ENCODE measurements at regions not wholly inside any gene's neighbourhood (a gene's known extent, or its start where the extent isn't known, plus 50 kb on each side); places are given as distances from the start of the nearest gene placed in this dataset.

GRCh38 chr15:26477044-26477443 lies 295.8 kb downstream of the GABRB3 start:
- TF ChIP-seq PAX5 (IDR thresholded peaks at IDR 0.05; ENCODE audit: insufficient read depth, low read length, severe bottlenecking) (no peak), POLR2A (IDR thresholded peaks at IDR 0.05; ENCODE audit: low read depth, low read length) (no peak), POU2F2 (IDR thresholded peaks at IDR 0.05; ENCODE audit: low read depth, low read length) (no peak)
- no peak for DNase-seq (ENCODE audit: insufficient read length, low spot score)
- FAIRE-seq: no peak

- DNase-seq (ENCODE audit: insufficient read length, low spot score): no peak
- FAIRE-seq: no peak
- no peak for TF ChIP-seq SPI1 (IDR thresholded peaks at IDR 0.05; ENCODE audit: low read depth, low read length)
- TF ChIP-seq POLR2AphosphoS5 (IDR thresholded peaks at IDR 0.05; ENCODE audit: low read depth, low read length): no peak
- TF ChIP-seq POU2F2 (IDR thresholded peaks at IDR 0.05; ENCODE audit: low read depth, low read length): no peak
- TF ChIP-seq TAF1 (IDR thresholded peaks at IDR 0.05; ENCODE audit: low read depth, low read length): no peak
- no peak for TF ChIP-seq PAX5 (IDR thresholded peaks at IDR 0.05; ENCODE audit: insufficient read depth, low read length, severe bottlenecking)
- TF ChIP-seq POLR2A (IDR thresholded peaks at IDR 0.05; ENCODE audit: low read depth, low read length): no peak
These were observed 297.3 kb downstream of the GABRB3 start for GRCh38 chr15:26475554-26475953.

DNA sequence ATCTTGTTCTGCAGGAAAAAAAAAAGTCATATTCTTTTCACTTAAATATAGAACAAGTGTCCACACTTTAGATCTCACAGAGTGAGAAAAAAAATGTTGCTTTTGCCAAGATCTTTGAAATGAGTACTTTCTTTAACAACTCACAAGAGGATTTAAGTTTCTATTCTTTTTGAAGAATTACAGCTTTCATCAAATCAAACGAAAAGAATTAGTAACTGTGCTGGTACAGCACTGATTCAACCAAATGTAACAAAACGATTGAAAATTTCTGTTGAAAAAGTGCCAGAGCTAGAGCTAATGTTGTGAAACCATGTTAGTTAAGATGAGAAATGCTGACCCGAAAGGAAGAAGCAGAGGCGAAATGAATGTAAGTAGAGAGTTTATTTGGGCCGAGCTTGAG lies 300.2 kb downstream of the GABRB3 start:
- FAIRE-seq (no peak), DNase-seq (ENCODE audit: insufficient read length, low spot score) (no peak)
- TF ChIP-seq POU2F2 (IDR thresholded peaks at IDR 0.05; ENCODE audit: low read depth, low read length): no peak
- no peak for TF ChIP-seq SPI1 (IDR thresholded peaks at IDR 0.05; ENCODE audit: low read depth, low read length)
- no peak for TF ChIP-seq POLR2AphosphoS5 (IDR thresholded peaks at IDR 0.05; ENCODE audit: low read depth, low read length)
- TF ChIP-seq TAF1 (IDR thresholded peaks at IDR 0.05; ENCODE audit: low read depth, low read length): no peak
- TF ChIP-seq POLR2A (IDR thresholded peaks at IDR 0.05; ENCODE audit: low read depth, low read length): no peak
- no peak for TF ChIP-seq PAX5 (IDR thresholded peaks at IDR 0.05; ENCODE audit: insufficient read depth, low read length, severe bottlenecking)

DNA sequence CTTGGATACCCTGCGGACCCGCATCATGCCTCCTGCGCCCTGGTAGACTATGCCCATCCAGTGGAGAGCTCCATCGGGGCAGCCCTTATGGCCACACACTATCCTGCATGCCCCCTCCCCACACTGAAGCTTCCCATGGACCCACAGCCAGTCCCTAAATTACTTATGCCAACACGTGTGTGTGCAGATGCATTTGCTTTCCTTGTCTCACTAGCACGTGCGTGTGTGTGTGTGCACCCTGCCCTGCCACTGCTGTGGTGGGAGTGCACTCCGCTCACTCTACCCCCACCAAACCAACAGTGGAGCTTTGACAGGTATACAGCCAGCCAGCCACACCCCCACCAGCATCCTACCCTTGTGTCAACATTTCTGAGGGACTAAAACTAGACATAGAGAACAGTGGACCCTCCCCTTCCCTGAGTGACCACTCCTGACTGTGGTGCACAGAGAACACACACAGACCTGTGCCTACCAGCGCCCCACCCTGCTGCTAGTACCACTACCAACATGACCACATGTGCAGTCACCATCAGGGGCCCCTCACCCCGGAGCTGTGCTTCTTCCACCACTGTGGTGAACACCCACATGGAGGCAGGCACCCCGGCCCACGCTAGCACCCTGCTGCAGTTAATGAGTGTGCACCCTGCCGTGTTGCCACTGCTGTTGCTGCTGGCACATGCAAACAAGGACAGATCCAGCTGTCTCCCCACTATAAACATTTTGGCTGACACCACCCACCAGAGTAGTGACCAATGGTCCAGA lies 310.8 kb downstream of the GABRB3 start:
- no peak for TF ChIP-seq PAX5 (IDR thresholded peaks at IDR 0.05; ENCODE audit: insufficient read depth, low read length, severe bottlenecking)
- no peak for TF ChIP-seq TAF1 (IDR thresholded peaks at IDR 0.05; ENCODE audit: low read depth, low read length)
- TF ChIP-seq POLR2A (IDR thresholded peaks at IDR 0.05; ENCODE audit: low read depth, low read length): no peak
- no peak for TF ChIP-seq POLR2AphosphoS5 (IDR thresholded peaks at IDR 0.05; ENCODE audit: low read depth, low read length)
- no peak for TF ChIP-seq SPI1 (IDR thresholded peaks at IDR 0.05; ENCODE audit: low read depth, low read length)
- TF ChIP-seq POU2F2 (IDR thresholded peaks at IDR 0.05; ENCODE audit: low read depth, low read length): no peak
- DNase-seq (ENCODE audit: insufficient read length, low spot score): no peak
- FAIRE-seq: no peak

GRCh38 chr15:26460165-26460564 lies 312.7 kb downstream of the GABRB3 start:
- FAIRE-seq: no peak
- DNase-seq (ENCODE audit: insufficient read length, low spot score): no peak
- no peak for TF ChIP-seq POLR2AphosphoS5 (IDR thresholded peaks at IDR 0.05; ENCODE audit: low read depth, low read length)
- no peak for TF ChIP-seq POLR2A (IDR thresholded peaks at IDR 0.05; ENCODE audit: low read depth, low read length)
- no peak for TF ChIP-seq POU2F2 (IDR thresholded peaks at IDR 0.05; ENCODE audit: low read depth, low read length)
- no peak for TF ChIP-seq SPI1 (IDR thresholded peaks at IDR 0.05; ENCODE audit: low read depth, low read length)
- no peak for TF ChIP-seq PAX5 (IDR thresholded peaks at IDR 0.05; ENCODE audit: insufficient read depth, low read length, severe bottlenecking)
- TF ChIP-seq TAF1 (IDR thresholded peaks at IDR 0.05; ENCODE audit: low read depth, low read length): no peak

- no peak for DNase-seq (ENCODE audit: insufficient read length, low spot score)
- no peak for FAIRE-seq
- TF ChIP-seq SPI1 (IDR thresholded peaks at IDR 0.05; ENCODE audit: low read depth, low read length): no peak
- no peak for TF ChIP-seq POLR2A (IDR thresholded peaks at IDR 0.05; ENCODE audit: low read depth, low read length)
- no peak for TF ChIP-seq TAF1 (IDR thresholded peaks at IDR 0.05; ENCODE audit: low read depth, low read length)
- no peak for TF ChIP-seq POU2F2 (IDR thresholded peaks at IDR 0.05; ENCODE audit: low read depth, low read length)
These were observed 317.0 kb downstream of the GABRB3 start for GRCh38 chr15:26455828-26456227.

DNA sequence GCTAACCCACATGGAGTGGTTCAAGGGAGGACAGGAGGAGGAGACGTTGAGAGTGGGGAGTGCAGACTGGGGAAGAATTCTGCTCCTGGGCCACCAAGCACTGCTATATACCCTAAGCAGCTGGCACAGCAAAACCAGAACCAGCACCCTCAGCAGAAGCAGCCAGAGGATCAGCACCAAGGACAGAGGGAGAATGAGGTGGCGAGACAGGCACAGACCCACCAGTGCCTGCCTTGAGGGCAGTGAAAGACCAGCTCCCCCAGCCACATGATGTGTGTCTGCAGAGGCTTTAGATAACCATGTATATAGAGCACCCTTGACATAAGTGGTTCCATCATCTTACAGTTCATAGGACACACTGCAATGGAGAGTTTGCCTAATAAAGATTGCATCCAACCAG lies 319.0 kb downstream of the GABRB3 start:
- FAIRE-seq: no peak
- TF ChIP-seq POU2F2 (IDR thresholded peaks at IDR 0.05; ENCODE audit: low read depth, low read length) (no peak), TAF1 (IDR thresholded peaks at IDR 0.05; ENCODE audit: low read depth, low read length) (no peak), SPI1 (IDR thresholded peaks at IDR 0.05; ENCODE audit: low read depth, low read length) (no peak)
- no peak for DNase-seq (ENCODE audit: insufficient read length, low spot score)

DNA sequence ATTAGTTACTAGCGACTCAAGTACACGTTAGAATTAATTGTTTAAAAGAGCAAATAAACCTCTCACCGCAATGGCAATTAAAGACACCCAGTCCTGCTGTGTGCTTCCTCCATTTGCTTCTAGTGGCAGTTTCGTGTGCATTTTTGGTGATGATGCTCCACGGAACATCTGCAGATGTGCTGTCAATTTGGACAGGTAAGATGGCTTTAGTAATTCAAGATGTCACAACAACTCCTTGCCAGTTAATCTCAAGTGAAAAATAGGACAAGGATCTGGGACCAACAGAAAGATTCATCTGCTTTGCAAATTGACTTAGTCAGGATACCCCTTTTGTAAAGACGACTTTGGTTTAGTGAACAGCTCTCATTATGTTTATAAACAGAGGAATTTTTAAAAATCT lies 320.9 kb downstream of the GABRB3 start:
- DNase-seq (ENCODE audit: insufficient read length, low spot score) (no peak), FAIRE-seq (no peak)
- no peak for TF ChIP-seq TAF1 (IDR thresholded peaks at IDR 0.05; ENCODE audit: low read depth, low read length)
- no peak for TF ChIP-seq PAX5 (IDR thresholded peaks at IDR 0.05; ENCODE audit: insufficient read depth, low read length, severe bottlenecking)
- no peak for TF ChIP-seq SPI1 (IDR thresholded peaks at IDR 0.05; ENCODE audit: low read depth, low read length)
- no peak for TF ChIP-seq POU2F2 (IDR thresholded peaks at IDR 0.05; ENCODE audit: low read depth, low read length)
- no peak for TF ChIP-seq POLR2AphosphoS5 (IDR thresholded peaks at IDR 0.05; ENCODE audit: low read depth, low read length)
- no peak for TF ChIP-seq POLR2A (IDR thresholded peaks at IDR 0.05; ENCODE audit: low read depth, low read length)

GRCh38 chr15:26449291-26449690 lies 323.6 kb downstream of the GABRB3 start:
- DNase-seq (ENCODE audit: insufficient read length, low spot score) (no peak), FAIRE-seq (no peak)
- TF ChIP-seq PAX5 (IDR thresholded peaks at IDR 0.05; ENCODE audit: insufficient read depth, low read length, severe bottlenecking) (no peak), POLR2AphosphoS5 (IDR thresholded peaks at IDR 0.05; ENCODE audit: low read depth, low read length) (no peak), TAF1 (IDR thresholded peaks at IDR 0.05; ENCODE audit: low read depth, low read length) (no peak), SPI1 (IDR thresholded peaks at IDR 0.05; ENCODE audit: low read depth, low read length) (no peak), POU2F2 (IDR thresholded peaks at IDR 0.05; ENCODE audit: low read depth, low read length) (no peak), POLR2A (IDR thresholded peaks at IDR 0.05; ENCODE audit: low read depth, low read length) (no peak)

DNA sequence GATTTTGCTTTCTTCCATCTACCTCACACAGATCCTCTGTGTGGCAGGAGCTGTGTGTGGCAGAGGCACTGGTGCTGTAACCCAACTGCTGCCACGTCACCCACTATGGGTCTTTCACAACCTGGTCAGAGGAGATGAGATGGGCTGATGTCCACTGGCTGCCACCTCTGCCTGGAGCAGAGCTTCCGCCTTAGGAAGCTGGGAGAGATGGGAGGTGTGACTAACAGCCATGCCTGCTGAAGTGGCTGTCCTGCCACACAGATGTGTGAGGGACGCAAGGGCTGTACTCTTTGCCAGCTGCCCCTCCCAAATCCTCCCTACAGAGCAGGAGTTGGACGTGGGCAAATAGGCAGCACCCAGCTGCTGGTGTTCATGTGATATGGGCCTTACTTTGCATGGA lies 329.5 kb downstream of the GABRB3 start:
- TF ChIP-seq TAF1 (IDR thresholded peaks at IDR 0.05; ENCODE audit: low read depth, low read length) (no peak), SPI1 (IDR thresholded peaks at IDR 0.05; ENCODE audit: low read depth, low read length) (no peak)
- FAIRE-seq (no peak), DNase-seq (ENCODE audit: insufficient read length, low spot score) (no peak)

All from GM12891 (cell line).